ENCODE measurements at regions not wholly inside any gene's neighbourhood (a gene's known extent, or its start where the extent isn't known, plus 50 kb on each side); places are given as distances from the start of the nearest gene placed in this dataset.

- peak; percentile 44; the same call in 1 of the 2 replicates for TF ChIP-seq ZNF362 (CRISPR knock-in tag; IDR thresholded peaks at IDR 0.05; ENCODE audit: borderline replicate concordance)
- peak; percentile 66 for TF ChIP-seq CTCF (CRISPR knock-in tag; IDR thresholded peaks at IDR 0.05)
- 0 out of 2 replicates have a peak, but pooled peaks have one; percentile 39 for TF ChIP-seq ATF2 (CRISPR knock-in tag; IDR thresholded peaks at IDR 0.05)
- peak; percentile 63; the same call in 1 of the 2 replicates for TF ChIP-seq ZNF501 (CRISPR knock-in tag; IDR thresholded peaks at IDR 0.05)
- no peak for TF ChIP-seq KIAA2018 (CRISPR knock-in tag; IDR thresholded peaks at IDR 0.05; ENCODE audit: borderline replicate concordance)
- peak; percentile 43; the same call in 1 of the 2 replicates for TF ChIP-seq ETV5 (CRISPR knock-in tag; IDR thresholded peaks at IDR 0.05; ENCODE audit: borderline replicate concordance)
- TF ChIP-seq ZNF224 (CRISPR knock-in tag; IDR thresholded peaks at IDR 0.05) = 0 out of 2 replicates have a peak, but pooled peaks have one; percentile 49
- TF ChIP-seq ZMYM4 (CRISPR knock-in tag; IDR thresholded peaks at IDR 0.05) = peak; percentile 76
- TF ChIP-seq NFE2L1 (CRISPR knock-in tag; IDR thresholded peaks at IDR 0.05; ENCODE audit: borderline replicate concordance) = no peak
- no peak for TF ChIP-seq ZNF468 (CRISPR knock-in tag; IDR thresholded peaks at IDR 0.05)
- TF ChIP-seq ARID5B (CRISPR knock-in tag; IDR thresholded peaks at IDR 0.05) = peak; percentile 84
These were observed 95.2 kb upstream of the SPRED2 start (continued) for GRCh38 chr2:65527451-65528240.
